NCI-H1694 treated with DMSO at 0.1 percent for 48 hours (cell line): ENCODE measurements at regions not wholly inside any gene's neighbourhood (a gene's known extent, or its start where the extent isn't known, plus 50 kb on each side); places are given as distances from the start of the nearest gene placed in this dataset.
"Not testable (repeated sequence)": the region's sequence is repeated elsewhere in the genome, so short reads cannot be mapped to it uniquely, and the experiment has no call there.

Experiments used
- DNase-seq: peaks from one replicate; lab custom pipeline; 2025; lab: John Stamatoyannopoulos, UW

- no peak for DNase-seq
Measured at GRCh38 chr1:99501871-99502270, 144.0 kb upstream of the PALMD start.

DNA sequence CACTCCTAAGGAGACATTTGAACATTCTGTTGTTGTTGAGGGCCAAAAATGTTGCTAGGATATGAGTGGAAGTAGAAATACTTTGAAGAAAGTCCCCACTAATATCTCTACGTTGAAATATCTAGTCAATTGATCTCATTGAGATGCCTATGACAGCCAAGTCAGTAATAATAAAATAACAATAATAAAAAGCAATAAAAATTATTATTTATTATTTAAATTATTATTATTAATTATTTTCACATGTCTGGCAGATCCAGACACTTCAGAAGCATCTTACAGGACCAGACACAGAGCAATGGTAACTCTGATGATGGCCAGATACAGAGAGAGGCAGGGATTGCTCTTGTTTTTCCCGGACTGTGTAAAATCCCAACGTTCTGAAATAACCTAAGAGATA lies 143.5 kb upstream of the PALMD start:
- no peak for DNase-seq

DNA sequence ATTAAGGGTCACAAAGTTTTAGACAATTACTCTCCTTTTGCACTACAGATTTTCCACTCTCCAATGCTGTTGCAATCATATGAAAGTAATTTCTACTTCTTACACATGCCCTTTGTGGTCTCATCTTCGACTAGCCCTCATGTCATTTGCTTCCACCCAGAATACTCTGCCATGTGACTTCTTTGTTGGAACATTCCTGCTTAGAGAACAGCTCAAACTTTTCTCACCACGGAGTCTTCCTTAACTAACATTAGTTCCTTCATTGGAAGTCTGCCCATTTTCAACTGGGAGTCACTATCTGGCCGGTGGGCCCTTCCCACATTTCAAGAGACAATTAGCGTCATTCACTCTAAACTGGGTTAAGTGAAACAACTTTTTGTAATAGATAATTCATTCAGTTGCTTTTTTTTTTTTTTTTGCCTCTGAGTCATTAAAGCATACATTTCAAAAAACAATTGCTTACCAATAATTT lies 142.6 kb upstream of the PALMD start:
- DNase-seq = no peak

GRCh38 chr1:99504287-99504686 lies 141.6 kb upstream of the PALMD start:
- DNase-seq = no peak

DNA sequence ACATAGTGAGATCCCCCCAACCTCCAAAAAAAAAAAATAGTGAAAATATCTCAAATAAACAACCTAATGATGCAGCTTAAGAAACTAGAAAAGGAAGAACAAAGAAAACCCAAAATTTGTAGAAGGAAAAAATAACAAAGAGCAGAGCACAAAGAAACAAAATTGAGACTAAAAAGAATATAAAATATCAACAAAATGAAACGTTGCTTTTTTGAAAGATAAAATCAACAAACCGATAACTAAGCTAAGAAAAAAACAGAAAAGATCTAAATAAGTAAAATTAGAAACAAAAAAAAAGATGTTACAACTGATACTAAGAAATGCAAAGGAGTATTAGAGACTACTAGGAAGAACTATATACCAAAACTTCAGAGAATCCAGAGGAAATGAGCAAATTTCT lies 139.3 kb upstream of the PALMD start:
- DNase-seq = no peak

GRCh38 chr1:99507446-99507845 lies 138.5 kb upstream of the PALMD start:
- not testable (repeated sequence) for DNase-seq

DNA sequence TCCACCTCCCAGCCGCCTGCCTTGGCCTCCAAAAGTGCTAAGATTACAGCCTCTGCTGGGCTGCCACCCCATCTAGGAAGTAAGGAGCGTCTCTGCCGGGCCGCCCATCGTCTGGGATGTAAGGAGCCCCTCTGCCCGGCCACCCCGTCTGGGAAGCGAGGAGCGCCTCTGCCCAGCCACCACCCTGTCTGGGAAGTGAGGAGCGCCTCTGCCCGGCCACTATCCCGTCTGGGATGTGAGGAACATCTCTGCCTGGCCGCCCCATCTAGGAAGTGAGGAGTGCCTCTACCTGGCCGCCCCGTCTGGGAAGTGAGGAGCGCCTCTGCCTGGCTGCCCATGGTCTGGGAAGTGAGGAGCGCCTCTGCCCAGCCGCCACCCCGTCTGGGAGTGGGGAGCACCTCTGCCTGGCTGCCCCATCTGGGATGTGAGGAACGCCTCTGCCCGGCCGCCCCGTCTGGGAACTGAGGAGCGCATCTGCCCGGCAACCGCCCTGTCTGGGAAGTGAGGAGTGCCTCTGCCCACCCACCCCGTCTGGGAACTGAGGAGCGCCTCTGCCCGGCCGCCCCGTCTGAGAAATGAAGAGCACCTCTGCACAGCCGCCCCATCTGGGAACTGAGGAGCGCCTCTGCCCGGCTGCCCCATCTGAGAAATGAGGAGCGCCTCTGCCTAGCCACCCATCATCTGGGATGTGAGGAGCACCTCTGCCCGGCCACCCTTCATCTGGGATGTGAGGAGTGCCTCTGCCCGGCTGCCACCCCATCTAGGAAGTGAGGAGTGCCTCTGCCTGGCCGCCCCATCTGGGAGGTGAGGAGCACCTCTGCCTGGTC lies 137.8 kb upstream of the PALMD start:
- no peak for DNase-seq

DNA sequence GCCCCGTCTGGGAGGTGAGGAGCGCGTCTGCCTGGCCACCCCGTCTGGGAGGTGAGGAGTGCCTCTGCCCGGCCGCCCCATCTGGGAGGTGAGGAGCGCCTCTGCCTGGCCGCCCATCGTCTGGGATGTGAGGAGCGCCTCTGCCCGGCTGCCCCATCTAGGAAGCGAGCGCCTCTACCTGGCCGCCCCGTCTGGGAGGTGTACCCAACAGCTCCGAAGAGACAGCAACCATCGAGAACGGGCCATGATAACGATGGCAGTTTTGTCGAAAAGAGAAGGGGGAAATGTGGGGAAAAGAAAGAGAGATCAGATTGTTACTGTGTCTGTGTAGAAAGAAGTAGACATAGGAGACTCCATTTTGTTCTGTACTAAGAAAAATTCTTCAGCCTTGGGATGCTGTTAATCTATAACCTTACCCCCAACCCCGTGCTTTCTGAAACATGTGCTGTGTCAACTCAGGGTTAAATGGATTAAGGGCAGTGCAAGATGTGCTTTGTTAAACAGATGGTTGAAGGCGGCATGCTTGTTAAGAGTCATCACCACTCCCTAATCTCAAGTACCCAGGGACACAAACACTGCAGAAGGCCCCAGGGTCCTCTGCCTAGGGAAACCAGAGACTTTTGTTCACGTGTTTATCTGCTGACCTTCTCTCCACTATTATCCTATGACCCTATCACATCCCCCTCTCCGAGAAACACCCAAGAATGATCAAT lies 137.0 kb upstream of the PALMD start:
- not testable (repeated sequence) for DNase-seq

- not testable (repeated sequence) for DNase-seq
Measured at GRCh38 chr1:99514823-99515552, 130.9 kb upstream of the PALMD start.

DNA sequence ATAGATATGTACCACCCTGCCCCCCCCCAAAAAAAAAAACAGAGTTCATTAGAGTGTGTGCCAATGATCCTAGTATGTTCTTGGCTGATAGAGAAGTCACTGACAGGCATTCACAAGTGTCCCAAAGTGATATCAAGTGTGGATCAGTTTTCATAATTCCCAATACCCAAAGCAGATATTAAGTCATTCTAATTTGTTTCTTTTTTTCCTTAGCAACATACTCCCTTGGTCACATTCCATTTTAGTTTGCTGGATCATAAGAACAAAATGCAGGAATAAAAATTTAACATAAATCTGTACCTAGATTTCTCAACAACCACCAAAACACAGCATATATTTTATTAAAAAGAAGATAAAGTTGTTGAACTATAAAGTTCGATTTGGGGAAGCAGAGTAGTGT lies 129.8 kb upstream of the PALMD start:
- no peak for DNase-seq

GRCh38 chr1:99520121-99520520 lies 125.8 kb upstream of the PALMD start:
- DNase-seq = no peak

- no peak for DNase-seq
Measured at GRCh38 chr1:99525331-99525730, 120.6 kb upstream of the PALMD start.

DNA sequence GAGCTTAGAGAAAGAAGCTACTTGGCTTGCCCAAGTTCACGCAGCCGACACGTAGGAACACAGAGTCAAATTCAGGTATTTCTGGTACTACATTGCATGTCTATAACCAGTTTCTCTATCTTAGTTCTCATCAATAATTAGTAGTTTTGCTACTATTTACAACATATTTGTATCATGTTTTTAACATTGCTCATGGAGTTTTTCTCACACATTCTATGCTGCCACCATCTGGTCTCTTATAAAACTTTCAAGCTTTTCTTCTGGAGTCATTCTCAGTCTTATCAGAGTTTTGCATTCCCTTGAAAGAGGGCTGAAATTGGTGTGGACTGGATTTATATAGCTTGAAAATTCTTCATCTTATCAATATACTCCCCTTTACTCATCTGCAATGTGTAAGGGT lies 118.8 kb upstream of the PALMD start:
- DNase-seq = no peak

GRCh38 chr1:99527545-99527944 lies 118.4 kb upstream of the PALMD start:
- no peak for DNase-seq

DNA sequence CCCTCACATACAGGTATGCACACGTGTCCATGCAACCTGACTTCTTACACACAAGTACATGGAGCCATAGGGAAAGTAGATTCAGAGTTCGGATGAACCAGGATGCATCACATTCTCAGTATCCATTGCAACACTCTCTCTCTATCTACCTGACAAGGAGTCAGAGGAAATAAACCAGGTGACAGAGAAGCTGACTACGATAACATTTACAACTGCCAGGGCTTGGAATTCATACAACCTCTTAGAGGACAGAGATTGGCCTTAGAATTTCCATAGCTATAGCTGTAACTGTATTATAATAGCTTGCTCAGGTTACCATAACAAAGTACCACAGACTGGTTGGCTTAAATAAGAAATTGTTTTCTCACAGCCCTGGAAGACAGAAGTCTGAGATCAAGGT lies 116.9 kb upstream of the PALMD start:
- no peak for DNase-seq

DNA sequence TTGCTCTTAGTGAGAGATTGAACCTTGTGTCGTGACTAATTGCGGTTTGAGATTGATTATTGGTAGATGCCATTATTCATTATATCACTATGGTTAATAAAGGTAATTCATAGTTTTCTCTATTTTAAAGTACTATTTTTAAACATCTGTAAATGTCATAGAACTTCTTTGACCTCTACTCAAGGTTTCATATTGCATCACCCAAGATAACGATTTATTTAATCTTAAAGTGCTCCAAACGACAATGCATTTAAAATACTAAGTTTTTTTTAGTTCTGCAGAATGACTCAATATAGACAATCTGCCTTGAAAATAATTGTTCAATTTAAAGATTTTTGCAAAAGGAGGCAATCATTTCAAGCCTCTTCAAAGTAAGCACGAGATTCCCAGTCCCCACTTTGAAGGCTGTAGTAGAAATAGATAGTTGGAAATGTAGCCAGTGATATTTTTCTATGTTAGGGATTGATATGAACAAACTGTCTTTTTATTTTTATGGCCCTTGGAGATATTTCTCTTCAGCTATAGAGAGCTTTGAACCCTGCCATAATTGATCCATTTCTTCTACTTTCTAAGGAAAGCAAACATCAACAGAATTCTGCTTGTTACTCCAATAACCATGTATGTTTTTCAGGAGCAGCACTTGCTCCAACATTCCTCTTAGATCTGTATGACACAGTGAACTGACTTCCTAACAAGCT lies 114.2 kb upstream of the PALMD start:
- DNase-seq = no peak

DNA sequence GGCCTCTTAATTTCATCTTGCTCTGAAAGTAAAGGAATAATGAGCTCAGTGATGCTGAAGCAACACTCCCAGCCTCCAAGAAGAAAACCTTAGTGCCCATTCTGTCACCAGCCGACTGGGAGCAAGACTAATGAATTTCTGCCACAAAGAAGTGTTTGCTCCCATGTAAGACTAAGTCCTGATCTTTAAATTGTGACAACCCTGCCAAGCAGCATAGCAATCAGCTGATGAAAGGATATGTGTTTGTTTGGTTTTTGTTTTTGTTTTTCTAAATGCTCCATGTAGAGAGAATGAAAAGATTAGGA lies 113.7 kb upstream of the PALMD start:
- no peak for DNase-seq

DNA sequence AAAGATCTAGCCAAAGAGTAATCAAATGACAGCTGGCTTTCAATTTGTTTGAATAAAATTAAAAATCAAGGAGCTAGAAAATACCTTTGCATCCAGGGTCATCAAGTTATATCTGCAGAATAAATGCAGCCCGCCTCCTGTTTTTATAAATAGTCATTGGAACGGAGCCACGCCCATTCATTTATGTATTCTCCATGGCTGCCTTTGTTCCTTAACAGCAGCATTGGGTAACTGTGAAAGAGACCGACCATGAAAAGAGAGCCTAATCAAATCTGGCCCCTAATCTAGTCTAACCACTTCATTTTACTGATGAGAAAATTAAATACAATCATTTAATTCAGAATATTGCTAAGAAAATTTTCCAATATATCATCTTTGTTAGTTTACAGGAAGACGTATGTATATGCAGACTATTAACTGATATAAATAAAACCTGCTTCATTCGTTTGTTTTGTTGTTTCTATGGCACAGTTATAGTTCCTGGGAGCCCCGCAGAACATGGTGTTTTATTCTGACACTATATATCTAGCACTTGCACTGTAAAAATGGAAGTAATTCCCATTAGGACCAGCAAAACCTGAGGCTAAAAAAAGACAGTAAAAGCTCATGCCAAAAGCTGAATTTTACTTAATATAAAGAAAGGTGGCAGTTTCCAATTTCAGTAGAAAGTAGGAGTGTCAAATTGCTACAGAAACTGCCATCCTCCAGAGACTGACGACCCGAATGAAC lies 111.8 kb upstream of the PALMD start:
- no peak for DNase-seq

GRCh38 chr1:99534638-99534930 lies 111.3 kb upstream of the PALMD start:
- DNase-seq = no peak

DNA sequence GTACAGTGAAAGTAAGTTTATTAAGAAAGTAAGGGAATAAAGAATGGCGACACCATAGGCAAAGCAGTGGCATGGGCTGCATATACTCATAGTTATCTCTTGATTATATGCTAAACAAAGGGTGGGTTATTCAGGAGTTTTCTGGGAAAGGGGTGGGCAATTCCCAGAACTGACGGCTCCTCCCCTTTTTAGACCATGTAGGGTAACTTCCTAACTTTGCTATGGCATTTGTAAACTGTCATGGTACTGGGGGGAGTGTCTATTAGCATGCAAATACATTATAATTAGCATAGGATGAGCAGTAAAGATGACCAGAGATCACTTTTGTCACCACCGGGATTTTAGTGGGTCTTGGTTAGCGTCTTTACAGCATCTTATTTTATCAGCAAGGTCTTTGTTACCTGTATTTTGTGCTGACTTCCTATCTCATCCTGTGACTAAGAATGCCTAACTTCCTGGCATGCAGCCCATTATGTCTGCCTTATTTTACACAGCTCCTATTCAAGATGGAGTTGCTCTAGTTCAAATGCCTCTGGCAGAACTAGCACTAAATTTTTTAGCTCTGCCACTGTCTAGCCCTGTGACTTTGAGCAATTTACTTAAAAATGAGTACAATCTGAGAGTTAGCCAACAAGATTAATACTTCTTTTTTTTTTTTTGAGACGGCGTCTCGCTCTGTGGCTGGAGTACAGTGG lies 110.3 kb upstream of the PALMD start:
- DNase-seq = no peak

DNA sequence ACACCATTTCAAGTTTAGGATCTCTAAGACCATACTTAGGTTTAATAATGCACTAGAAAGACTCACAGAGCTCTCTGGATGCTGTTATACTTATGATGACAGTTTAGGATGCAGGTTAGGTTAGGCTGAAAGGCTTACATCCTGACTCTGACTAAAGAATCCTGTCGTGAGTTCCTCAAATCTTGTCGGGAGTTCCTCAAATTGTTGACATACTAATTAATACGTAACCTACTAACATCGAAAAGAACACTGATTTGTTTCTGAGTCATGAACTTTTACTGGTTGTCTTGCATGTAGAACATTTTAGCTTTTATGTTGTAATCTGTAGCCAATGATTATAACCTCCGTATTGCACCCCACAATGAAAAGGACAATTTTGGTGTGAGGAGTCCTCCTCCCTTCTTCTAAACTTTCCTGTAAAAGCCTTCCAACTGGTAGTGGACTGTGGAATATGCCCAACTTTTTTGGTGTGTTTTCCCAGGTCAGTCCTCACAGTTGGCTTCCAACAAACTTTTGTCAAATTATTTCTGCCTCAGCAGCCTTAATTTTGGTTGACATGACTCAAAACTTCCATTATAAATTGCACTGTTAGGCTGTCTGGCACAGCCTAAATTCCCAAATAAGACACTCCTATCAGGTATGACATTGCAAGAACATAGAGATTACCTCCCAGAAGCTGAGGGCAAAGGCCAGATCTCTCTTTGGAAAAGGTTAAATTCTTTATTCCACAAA lies 107.9 kb upstream of the PALMD start:
- no peak for DNase-seq
